Forelimb muscle (tissue), 1 donor: ENCODE measurements at regions not wholly inside any gene's neighbourhood (a gene's known extent, or its start where the extent isn't known, plus 50 kb on each side); places are given as distances from the start of the nearest gene placed in this dataset.

Source experiments
- DNase-seq: peaks from one replicate; pipeline ENCODE4 v3.0.0-alpha.2; 2013; ENCODE audit warnings: low read depth

- no peak for DNase-seq
These were observed 75.7 kb upstream of the TP63 start for GRCh38 chr3:189555558-189555881.

DNA sequence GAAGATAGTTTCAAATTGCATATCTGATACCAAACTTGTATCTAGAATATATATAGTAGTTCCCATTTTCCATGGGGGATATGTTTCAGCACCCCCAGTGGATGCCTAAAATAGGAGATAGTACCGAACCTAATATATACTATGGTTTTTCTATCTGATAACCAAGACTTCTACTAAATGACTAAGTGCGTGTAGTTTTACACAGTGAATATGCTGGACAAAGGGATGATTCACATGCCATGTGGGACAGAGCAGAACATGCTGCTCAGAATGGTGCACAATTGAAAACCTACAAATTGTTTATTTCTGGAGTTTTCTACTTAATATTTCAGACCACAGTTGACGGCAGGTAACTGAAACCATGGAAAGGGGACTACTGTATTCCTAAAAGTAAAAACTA lies 73.4 kb upstream of the TP63 start:
- DNase-seq, result no peak

DNA sequence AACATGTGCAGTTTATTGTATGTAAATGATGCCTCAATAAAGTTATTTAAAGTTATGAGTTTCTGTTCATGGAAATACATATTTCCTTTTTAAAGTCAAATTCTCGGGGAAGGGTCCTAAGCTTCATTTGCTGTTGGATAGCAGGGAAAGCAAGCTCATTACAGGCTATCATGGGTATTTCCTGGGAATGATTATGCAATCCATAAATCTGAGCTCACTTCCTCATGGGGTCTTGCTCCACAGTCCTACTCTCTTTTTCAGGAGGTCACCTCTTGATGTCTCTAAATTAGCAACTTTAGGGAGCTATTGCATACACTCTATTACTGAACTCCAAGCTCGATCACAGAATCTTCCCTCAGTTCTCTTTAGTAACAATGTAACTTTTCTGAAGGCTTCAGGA lies 69.9 kb upstream of the TP63 start:
- DNase-seq, result no peak

DNA sequence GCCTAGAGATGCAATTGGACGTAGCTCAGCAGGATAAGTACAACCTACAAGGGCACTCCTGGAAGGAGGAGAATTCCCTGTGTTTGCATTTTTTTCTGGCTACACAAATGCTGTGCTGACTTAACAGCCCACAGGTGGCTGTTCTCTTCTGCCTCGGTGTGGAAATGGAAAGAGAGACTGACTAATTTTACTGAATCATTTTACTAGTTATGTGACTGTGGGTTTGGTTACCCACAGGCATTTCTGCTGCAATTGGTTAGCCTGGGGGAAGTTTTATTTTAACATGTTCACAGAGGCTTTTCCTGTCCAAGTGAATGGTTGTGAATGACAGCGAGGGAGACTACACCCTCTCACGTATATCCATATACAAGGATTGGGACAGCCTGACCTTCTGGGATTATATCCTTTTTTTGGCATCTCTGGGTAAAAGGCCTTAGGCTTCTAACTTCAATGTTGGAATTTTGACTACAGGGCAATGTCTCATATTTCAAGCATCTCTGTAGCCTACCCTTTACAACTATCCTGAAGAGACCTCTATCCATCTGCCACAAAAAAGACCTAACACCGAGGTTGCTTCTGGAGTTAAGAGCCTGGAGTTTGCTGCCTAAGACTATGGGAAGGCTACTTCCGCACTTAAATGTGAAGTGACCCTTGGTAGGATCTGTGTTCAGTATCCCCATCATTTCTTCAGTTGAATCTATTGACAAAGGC lies 67.2 kb upstream of the TP63 start:
- DNase-seq, result no peak

GRCh38 chr3:189566550-189567130 lies 64.5 kb upstream of the TP63 start:
- DNase-seq, result no peak

GRCh38 chr3:189567322-189567721 lies 63.9 kb upstream of the TP63 start:
- no peak for DNase-seq

- DNase-seq, result peak; percentile 5
These were observed 63.3 kb upstream of the TP63 start for GRCh38 chr3:189567766-189568420.

DNA sequence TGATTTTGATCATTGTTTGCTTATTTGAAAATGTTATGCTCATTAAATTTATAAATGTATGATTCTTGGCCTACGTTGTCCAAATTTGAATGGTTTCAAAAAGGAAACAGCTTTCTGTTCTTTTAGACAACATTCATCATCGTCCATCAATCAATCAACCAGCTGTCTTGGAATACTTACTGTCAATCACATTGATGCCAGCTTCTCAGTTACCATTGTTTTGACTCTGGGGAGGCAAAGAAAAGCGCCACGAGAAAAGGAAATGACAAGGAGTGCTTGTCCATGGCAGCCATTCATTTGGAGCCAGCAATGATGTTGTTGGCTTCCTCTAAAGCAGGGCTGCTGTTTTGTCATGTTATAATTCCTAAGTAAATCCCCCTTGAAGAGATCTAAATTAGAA lies 62.2 kb upstream of the TP63 start:
- DNase-seq, result no peak

GRCh38 chr3:189569473-189569872 lies 61.7 kb upstream of the TP63 start:
- no peak for DNase-seq

GRCh38 chr3:189570916-189571315 lies 60.3 kb upstream of the TP63 start:
- no peak for DNase-seq

DNA sequence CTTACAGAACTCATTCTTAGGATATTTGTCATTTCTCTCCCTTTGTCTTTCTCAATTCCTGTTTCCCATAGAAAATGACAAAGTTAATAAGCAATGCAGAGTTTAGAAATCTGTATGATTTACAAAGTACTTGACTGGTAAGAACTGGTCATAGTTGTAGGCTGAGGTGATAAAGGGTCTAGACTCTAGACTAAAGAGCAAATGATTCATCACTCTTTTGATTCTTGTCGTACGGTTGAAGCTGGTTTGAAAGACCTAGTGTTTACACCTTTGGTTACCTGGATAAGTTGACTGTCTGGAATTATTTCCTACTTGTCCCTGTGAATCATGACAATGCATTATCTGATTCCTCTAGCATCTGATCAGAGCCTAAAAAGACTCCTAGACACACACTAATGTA lies 58.9 kb upstream of the TP63 start:
- DNase-seq, result no peak

GRCh38 chr3:189573004-189573403 lies 58.2 kb upstream of the TP63 start:
- DNase-seq, result no peak

- no peak for DNase-seq
These were observed 54.7 kb upstream of the TP63 start for GRCh38 chr3:189576486-189576885.

GRCh38 chr3:189577050-189577951 lies 53.9 kb upstream of the TP63 start:
- DNase-seq, result no peak

- no peak for DNase-seq
These were observed 51.0 kb upstream of the TP63 start for GRCh38 chr3:189580190-189580589.
